ENCODE measurements at regions not wholly inside any gene's neighbourhood (a gene's known extent, or its start where the extent isn't known, plus 50 kb on each side); places are given as distances from the start of the nearest gene placed in this dataset.

DNA sequence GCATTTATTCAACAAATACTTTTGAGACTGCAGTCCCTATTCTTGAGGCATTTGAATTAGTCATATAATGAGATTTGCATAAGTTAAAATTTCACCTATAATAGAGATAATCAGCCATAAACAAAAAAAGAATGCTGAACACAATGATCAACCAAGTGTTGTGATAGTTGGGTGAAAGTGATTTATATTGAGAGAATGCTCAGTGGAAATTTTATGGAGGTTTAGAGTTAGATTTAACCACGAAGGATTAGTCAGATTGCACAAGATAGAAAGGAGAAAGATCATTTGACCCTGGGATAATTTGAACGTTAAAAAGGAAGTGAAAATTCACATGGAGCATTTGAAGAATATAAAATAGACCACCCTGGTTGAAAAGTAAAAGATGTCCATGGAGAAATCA lies 356.2 kb downstream of the NPR3 start:
- no peak overlapping the region for H3K4me3 ChIP-seq (replicated peaks; ENCODE audit: low read depth, low read length)
- no peaks in the 10 kb centered on the region for H3K27me3 ChIP-seq (replicated peaks; ENCODE audit: control insufficient read depth, insufficient read depth, low read length)
- no peaks in the 10 kb centered on the region for H3K36me3 ChIP-seq (ENCODE audit: control insufficient read depth, insufficient read depth, low read length)
- DNase-seq (ENCODE audit: extremely low read depth, insufficient read length): no peak
- TF ChIP-seq, protein P1, sequence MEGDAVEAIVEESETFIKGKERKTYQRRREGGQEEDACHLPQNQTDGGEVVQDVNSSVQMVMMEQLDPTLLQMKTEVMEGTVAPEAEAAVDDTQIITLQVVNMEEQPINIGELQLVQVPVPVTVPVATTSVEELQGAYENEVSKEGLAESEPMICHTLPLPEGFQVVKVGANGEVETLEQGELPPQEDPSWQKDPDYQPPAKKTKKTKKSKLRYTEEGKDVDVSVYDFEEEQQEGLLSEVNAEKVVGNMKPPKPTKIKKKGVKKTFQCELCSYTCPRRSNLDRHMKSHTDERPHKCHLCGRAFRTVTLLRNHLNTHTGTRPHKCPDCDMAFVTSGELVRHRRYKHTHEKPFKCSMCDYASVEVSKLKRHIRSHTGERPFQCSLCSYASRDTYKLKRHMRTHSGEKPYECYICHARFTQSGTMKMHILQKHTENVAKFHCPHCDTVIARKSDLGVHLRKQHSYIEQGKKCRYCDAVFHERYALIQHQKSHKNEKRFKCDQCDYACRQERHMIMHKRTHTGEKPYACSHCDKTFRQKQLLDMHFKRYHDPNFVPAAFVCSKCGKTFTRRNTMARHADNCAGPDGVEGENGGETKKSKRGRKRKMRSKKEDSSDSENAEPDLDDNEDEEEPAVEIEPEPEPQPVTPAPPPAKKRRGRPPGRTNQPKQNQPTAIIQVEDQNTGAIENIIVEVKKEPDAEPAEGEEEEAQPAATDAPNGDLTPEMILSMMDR (IDR thresholded peaks at IDR 0.05; ENCODE audit: insufficient read depth, low read length, poor library complexity, severe bottlenecking): no peak

DNA sequence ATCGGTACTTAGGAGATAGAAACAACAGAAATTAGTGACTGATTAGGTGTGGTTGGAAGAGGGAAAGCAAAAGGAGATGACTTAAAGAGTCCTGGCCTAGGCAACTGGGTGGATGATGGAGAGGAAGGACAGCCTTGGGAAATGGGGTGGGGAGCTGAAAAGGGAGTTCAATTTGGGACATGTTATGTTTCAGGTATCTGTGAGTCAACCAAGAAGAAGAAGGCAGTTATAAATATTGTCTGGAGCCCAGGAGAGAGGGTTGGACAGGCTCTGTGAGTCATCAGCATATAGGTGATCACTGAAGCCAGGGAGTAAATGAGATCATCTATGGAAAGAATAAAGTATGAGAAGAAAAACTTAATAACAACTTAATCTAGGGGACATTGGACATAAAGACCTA lies 357.7 kb downstream of the NPR3 start:
- Histone ChIP-seq H3K27me3 (replicated peaks; ENCODE audit: control insufficient read depth, insufficient read depth, low read length) (no peaks in the 10 kb centered on the region), H3K4me3 (replicated peaks; ENCODE audit: low read depth, low read length) (no peak overlapping the region), H3K36me3 (ENCODE audit: control insufficient read depth, insufficient read depth, low read length) (no peaks in the 10 kb centered on the region)
- DNase-seq (ENCODE audit: extremely low read depth, insufficient read length): no peak
- TF ChIP-seq, protein P1 (IDR thresholded peaks at IDR 0.05; ENCODE audit: insufficient read depth, low read length, poor library complexity, severe bottlenecking): no peak

DNA sequence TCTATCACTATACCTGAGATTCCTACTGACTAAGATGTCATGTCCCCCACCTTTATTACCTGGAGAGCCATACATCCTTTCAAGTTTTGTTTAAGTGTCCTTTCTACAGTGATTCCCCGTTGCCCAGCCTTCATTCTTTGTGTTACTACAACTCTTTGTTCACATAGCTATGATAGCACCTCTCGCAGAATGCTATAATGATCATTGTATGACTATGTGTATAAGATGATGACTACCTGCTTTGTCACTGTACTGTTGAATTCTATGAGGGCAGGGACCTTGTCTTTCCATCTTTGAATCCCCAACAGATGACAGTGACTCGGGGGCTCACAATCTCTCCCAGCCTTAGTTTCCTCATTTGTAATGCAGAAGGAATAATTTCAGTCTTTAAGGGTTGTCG lies 361.2 kb downstream of the NPR3 start:
- TF ChIP-seq, protein P1 (IDR thresholded peaks at IDR 0.05; ENCODE audit: insufficient read depth, low read length, poor library complexity, severe bottlenecking): no peak
- Histone ChIP-seq H3K36me3 (ENCODE audit: control insufficient read depth, insufficient read depth, low read length) (no peaks in the 10 kb centered on the region), H3K27me3 (replicated peaks; ENCODE audit: control insufficient read depth, insufficient read depth, low read length) (no peaks in the 10 kb centered on the region), H3K4me3 (replicated peaks; ENCODE audit: low read depth, low read length) (no peak overlapping the region)
- DNase-seq (ENCODE audit: extremely low read depth, insufficient read length): no peak

DNA sequence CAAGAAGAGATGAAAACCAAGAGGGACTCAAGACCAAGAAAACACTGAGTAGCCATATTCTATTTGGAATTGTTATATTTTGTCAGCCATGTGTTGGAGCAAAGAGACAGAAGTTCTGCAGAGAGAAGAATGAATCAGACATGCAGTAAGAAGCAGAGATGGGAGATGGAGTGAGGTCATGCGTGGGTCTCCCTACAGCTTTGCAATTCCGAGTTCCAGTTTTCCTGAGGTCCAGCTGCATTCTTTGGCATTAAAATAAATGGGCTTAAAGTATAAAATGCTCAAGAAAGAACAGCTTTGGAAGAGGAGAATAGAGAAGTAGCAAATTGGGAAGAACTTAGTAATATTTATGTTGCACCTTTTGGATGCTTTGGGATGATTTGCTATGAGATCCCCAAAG lies 361.6 kb downstream of the NPR3 start:
- Histone ChIP-seq H3K27me3 (replicated peaks; ENCODE audit: control insufficient read depth, insufficient read depth, low read length) (no peaks in the 10 kb centered on the region), H3K36me3 (ENCODE audit: control insufficient read depth, insufficient read depth, low read length) (no peaks in the 10 kb centered on the region), H3K4me3 (replicated peaks; ENCODE audit: low read depth, low read length) (no peak overlapping the region)
- DNase-seq (ENCODE audit: extremely low read depth, insufficient read length): no peak
- TF ChIP-seq, protein P1 (IDR thresholded peaks at IDR 0.05; ENCODE audit: insufficient read depth, low read length, poor library complexity, severe bottlenecking): no peak

DNA sequence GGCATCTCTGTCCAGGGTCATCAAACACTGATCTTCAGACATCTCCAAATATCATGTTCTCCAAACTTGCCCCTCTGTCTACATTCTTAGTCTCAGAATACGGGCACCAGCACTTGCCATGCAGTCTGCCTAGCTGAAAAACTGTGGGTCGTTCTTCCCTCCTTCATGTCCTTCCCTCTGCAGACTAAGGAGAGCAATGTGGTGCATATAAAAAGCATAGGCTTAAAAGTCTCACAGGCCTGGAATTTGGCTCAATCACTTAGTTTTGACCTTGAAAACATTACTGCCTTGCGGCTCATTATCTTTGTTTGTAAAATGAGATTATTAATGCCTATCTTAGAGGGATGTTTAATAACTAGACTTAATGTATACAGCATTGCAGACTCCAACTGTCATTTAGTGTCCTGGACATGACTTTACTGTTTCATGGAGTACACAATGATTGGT lies 362.8 kb downstream of the NPR3 start:
- Histone ChIP-seq H3K27me3 (replicated peaks; ENCODE audit: control insufficient read depth, insufficient read depth, low read length) (no peaks in the 10 kb centered on the region), H3K36me3 (ENCODE audit: control insufficient read depth, insufficient read depth, low read length) (no peaks in the 10 kb centered on the region), H3K4me3 (replicated peaks; ENCODE audit: low read depth, low read length) (no peak overlapping the region)
- DNase-seq (ENCODE audit: extremely low read depth, insufficient read length): no peak
- TF ChIP-seq, protein P1 (IDR thresholded peaks at IDR 0.05; ENCODE audit: insufficient read depth, low read length, poor library complexity, severe bottlenecking): no peak

DNA sequence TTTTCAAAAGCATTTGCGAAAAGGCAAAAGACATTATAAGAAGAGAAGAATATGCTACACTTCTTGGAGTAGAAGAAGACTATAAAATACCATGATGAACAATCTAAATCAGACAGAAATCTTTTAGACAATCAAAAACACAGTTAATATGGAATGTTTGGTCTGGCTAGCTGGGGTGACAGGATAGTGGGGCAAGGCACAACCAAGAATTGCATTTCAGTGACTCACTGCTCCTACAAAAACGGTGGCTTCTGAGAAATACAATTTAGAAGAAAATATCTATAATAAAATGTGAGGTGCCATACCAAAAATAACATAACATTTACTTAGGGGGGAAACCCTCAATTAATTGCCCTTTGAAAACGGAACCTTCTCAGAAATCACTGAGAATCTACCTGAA lies 363.4 kb downstream of the NPR3 start:
- Histone ChIP-seq H3K36me3 (ENCODE audit: control insufficient read depth, insufficient read depth, low read length) (no peaks in the 10 kb centered on the region), H3K27me3 (replicated peaks; ENCODE audit: control insufficient read depth, insufficient read depth, low read length) (no peaks in the 10 kb centered on the region), H3K4me3 (replicated peaks; ENCODE audit: low read depth, low read length) (no peak overlapping the region)
- TF ChIP-seq, protein P1 (IDR thresholded peaks at IDR 0.05; ENCODE audit: insufficient read depth, low read length, poor library complexity, severe bottlenecking): no peak
- DNase-seq (ENCODE audit: extremely low read depth, insufficient read length): no peak

Measured in GM06990 (cell line).